HG03103 (cell line): ENCODE measurements at regions not wholly inside any gene's neighbourhood (a gene's known extent, or its start where the extent isn't known, plus 50 kb on each side); places are given as distances from the start of the nearest gene placed in this dataset.
"Not testable (repeated sequence)": the region's sequence is repeated elsewhere in the genome, so short reads cannot be mapped to it uniquely, and the experiment has no call there.

Experiments
- ATAC-seq: cut with Tn5 transposase; IDR thresholded peaks from one replicate; pipeline ENCODE4 v1.9.1; 2021; ENCODE audit warnings: low read depth; ENCODE audit not compliant: unreplicated experiment

DNA sequence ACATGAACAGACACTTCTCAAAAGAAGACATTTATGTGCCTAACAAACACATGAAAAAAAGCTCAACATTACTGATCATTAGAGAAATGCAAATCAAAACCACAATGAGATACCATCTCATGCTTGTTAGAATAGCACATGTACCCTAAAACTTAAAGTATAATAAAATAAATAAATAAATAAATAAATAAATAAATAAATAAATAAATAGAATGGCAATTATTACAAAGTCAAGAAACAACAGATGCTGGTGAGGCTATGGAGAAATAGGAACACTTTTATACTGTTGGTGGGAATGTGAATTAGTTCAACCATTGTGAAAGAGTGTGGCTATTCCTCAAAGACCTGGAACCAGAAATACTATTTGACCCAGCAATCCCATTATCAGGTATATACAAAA is 970.6 kb downstream of the NR2F1-AS1 start:
- not testable (repeated sequence) for ATAC-seq

- no peak for ATAC-seq
Measured at GRCh38 chr5:92605591-92605990, 975.4 kb downstream of the NR2F1-AS1 start.

DNA sequence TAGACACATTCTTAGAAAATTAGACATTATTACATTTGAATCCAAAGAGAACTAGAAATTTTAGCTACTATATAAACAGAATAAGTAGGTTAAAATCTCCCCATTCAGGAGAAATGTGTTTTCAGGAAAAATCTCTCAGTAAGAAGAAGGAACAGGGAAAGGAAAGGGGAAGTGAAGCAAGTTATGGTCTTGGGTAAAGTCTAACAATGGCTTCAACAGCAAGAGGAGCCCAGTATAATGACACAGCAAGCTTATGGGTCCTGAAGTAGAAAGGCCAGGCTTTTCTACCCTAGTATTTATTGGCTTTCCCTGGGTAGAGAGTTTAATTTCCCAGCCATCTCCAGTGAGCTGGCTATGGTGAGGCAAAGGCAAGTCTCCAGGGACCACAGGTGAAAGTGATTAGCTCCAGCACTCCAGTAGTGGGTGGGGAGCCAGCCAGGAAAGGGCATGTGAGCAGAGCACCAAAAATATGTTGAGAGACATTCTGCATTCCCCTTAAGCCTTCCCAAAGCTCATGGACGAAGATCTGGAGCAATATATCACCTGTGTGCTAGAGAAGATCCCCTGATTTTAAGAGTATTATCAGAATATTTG is 981.7 kb downstream of the NR2F1-AS1 start:
- no peak for ATAC-seq

GRCh38 chr5:92594031-92594430 is 987.0 kb downstream of the NR2F1-AS1 start:
- no peak for ATAC-seq

- ATAC-seq, result no peak
Measured at GRCh38 chr5:92588876-92589275, 992.1 kb downstream of the NR2F1-AS1 start.

DNA sequence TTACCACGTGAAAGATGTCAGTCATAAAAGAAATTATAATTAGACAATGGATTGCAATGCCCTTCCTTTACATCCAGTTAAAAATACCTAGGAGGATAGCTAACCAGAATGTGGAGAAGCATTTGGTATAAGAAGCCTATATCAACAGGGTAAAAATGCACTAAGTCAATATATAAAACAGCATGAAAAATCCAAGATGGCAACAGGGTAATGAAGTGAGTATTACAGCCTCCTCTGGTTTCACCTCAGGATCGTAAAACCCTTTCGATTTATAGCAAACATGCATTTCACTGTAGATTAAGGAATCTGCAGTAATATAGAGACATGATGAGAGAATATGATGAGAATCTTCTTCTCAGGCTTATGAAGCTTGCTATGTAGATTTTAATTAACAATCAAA is 999.3 kb downstream of the NR2F1-AS1 start:
- ATAC-seq, result no peak

- ATAC-seq, result no peak
Measured at GRCh38 chr5:92581249-92581648, 999.8 kb downstream of the NR2F1-AS1 start.

DNA sequence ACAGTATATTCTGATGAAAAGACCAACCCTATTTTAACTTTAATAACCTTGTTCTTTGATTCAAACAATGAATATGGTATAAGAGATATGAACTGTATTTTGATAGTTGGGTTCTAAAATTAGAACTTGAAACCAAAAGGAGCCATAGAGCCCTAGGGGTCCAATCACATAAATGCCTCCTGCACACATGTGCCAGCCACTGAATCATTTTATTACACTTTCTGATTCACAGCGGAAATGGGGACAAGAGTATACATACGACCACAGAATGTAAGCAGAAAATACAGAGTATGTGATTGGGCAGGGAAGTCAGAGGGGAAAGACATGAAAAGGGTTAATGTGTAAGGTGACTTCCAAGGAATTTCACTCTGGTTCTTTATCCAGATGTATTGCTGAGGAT is 1000.2 kb downstream of the NR2F1-AS1 start:
- no peak for ATAC-seq

DNA sequence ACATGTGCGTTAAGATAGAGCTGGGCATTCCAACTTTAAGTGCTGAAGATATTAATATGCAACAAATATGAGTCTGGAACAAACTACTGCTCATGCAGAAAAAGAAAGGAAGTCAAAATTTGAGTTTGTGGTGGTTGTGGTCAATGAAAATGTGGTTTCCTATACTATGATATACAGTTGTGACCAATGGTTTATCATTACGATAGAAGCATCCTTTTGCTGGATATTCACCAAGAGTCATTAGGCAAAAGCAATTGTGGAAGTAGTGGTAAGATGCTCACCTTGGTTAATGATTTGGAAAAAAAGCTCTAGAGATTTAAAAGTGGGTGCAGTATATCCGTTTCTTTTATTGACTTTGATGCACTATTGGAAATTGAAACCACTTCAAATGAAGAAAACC is 1007.0 kb downstream of the NR2F1-AS1 start:
- ATAC-seq, result no peak

GRCh38 chr5:92568522-92568921 is 1012.5 kb downstream of the NR2F1-AS1 start:
- no peak for ATAC-seq

GRCh38 chr5:92567831-92568450 is 1013.1 kb downstream of the NR2F1-AS1 start:
- ATAC-seq, result no peak

GRCh38 chr5:92566113-92566786 is 1014.8 kb downstream of the NR2F1-AS1 start:
- ATAC-seq, result no peak

DNA sequence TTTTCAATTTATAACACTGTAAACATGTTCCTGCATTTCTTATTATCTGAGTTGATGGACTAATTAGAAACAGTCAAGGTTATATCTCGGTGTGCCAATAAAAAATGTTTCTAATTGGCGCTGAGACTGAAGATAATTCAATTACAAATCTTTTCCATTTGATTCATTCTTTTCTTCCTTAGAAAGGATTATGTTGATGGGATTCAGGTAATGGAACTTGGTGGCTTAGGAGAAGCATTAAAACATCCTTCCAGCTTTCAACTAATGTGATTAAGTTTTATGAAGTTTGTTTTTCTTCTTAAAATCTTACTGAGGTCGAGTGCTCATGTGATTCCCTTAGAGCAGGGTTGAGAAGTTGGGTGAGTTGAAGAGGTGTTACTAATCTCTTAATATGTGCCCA is 1015.3 kb downstream of the NR2F1-AS1 start:
- ATAC-seq, result no peak

- ATAC-seq, result no peak
Measured at GRCh38 chr5:92562065-92562464, 1019.0 kb downstream of the NR2F1-AS1 start.

- ATAC-seq, result no peak
Measured at GRCh38 chr5:92561411-92561959, 1019.5 kb downstream of the NR2F1-AS1 start.

GRCh38 chr5:92560698-92561401 is 1020.2 kb downstream of the NR2F1-AS1 start:
- no peak for ATAC-seq

- ATAC-seq, result no peak
Measured at GRCh38 chr5:92559781-92560180, 1021.2 kb downstream of the NR2F1-AS1 start.

- ATAC-seq, result no peak
Measured at GRCh38 chr5:92559331-92559730, 1021.7 kb downstream of the NR2F1-AS1 start.

DNA sequence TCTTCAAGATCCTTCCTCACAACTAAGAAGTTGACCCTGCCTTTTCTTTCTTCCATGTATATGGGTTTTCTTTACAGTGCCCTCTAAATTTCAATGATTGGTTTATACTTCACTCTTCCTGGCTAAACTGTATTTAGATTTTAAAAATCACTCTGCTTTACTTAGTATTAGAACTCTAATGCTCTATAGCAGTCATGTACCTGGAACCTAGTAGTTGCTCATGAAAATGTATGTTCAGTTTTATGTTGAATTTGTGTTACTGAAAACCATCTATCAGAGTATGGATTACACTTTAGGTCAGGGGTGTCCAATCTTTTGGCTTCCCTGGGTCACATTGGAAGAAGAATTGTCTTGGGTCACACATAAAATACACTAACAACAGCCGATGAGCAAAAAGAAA is 1024.3 kb downstream of the NR2F1-AS1 start:
- ATAC-seq, result no peak

- ATAC-seq, result no peak
Measured at GRCh38 chr5:92554447-92555085, 1026.5 kb downstream of the NR2F1-AS1 start.

GRCh38 chr5:92553326-92553725 is 1027.7 kb downstream of the NR2F1-AS1 start:
- ATAC-seq, result no peak
